Mesodermal cell (in vitro differentiated cells): ENCODE measurements at regions not wholly inside any gene's neighbourhood (a gene's known extent, or its start where the extent isn't known, plus 50 kb on each side); places are given as distances from the start of the nearest gene placed in this dataset.

ENCODE experiments used
- H3K27ac ChIP-seq: 2 replicates; pipeline ENCODE4 v1.7.0; 2013; ENCODE audit warnings: mild to moderate bottlenecking, low read depth, low read length, moderate library complexity; ENCODE audit not compliant: severe bottlenecking
- H3K36me3 ChIP-seq: 2 replicates; pipeline ENCODE4 v1.7.1; 2013; ENCODE audit warnings: mild to moderate bottlenecking, low read length, moderate library complexity; ENCODE audit not compliant: control insufficient read depth, insufficient read depth
- H3K4me1 ChIP-seq: one replicate; pipeline ENCODE4 v1.7.1; 2013; ENCODE audit warnings: mild to moderate bottlenecking, low read length; ENCODE audit not compliant: insufficient read depth, control insufficient read depth, poor library complexity, severe bottlenecking
- H3K4me3 ChIP-seq: 2 replicates; pipeline ENCODE4 v1.7.0; 2013; ENCODE audit warnings: low read length, control low read depth, mild to moderate bottlenecking; ENCODE audit not compliant: insufficient read depth, poor library complexity, severe bottlenecking; ENCODE audit errors: extremely low read depth
- H3K9me3 ChIP-seq: 2 replicates; pipeline ENCODE4 v1.7.1; 2013; ENCODE audit warnings: mild to moderate bottlenecking, low read length, moderate library complexity; ENCODE audit not compliant: control insufficient read depth
- WGBS, 2 experiments: methylation state at CpG; one replicate each; pipeline ENCODE4 v1.1.5; 2013; ENCODE audit warnings: missing lambda C conversion rate in 2 of 2; ENCODE audit not compliant: insufficient coverage in 2 of 2; 5-methylcytosine and 5-hydroxymethylcytosine counted together

DNA sequence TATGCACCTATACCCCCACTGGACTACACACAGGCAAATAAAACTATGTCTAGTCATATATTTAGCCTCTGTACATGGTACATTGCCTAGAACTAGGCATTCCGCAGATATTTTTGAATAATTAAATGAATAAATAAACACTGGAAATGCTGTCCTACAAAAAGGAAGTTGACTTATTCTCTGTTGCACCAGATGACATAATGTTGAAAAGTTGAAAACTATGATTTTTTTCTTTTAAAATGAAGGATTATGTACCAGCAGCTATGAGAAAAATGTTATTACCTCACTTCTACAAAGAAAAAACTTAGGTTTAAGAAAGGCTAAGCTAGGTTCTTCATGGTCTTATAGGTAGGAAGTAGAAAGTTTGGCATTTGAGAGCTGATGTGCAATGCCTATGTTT is 856.6 kb downstream of the METTL15 start:
- Histone ChIP-seq H3K36me3 (no peaks in the 10 kb centered on the region), H3K4me3 (no peak overlapping the region), H3K27ac (no peak overlapping the region), H3K9me3 (no peaks in the 10 kb centered on the region), H3K4me1 (no peaks in the 10 kb centered on the region)
- WGBS, 2 experiments, result no CpG with 5 or more reads among the region's 1 CpG

GRCh38 chr11:28963187-28963586 is 855.0 kb downstream of the METTL15 start:
- Histone ChIP-seq H3K27ac (no peak overlapping the region), H3K4me1 (no peaks in the 10 kb centered on the region), H3K4me3 (no peak overlapping the region), H3K9me3 (no peaks in the 10 kb centered on the region), H3K36me3 (no peaks in the 10 kb centered on the region)
- WGBS, 2 experiments, result 75% methylated on average over 1 of the region's 1 CpG; no CpG with 5 or more reads in 1 of the 2 experiments

- 100% methylated on average over 3 of the region's 5 CpGs for WGBS, 2 experiments
- no peaks in the 10 kb centered on the region for H3K4me1 ChIP-seq
- no peaks in the 10 kb centered on the region for H3K9me3 ChIP-seq
- H3K4me3 ChIP-seq, result no peak overlapping the region
- H3K36me3 ChIP-seq, result no peaks in the 10 kb centered on the region
- no peak overlapping the region for H3K27ac ChIP-seq
These were observed 854.3 kb downstream of the METTL15 start for GRCh38 chr11:28962502-28962901.

DNA sequence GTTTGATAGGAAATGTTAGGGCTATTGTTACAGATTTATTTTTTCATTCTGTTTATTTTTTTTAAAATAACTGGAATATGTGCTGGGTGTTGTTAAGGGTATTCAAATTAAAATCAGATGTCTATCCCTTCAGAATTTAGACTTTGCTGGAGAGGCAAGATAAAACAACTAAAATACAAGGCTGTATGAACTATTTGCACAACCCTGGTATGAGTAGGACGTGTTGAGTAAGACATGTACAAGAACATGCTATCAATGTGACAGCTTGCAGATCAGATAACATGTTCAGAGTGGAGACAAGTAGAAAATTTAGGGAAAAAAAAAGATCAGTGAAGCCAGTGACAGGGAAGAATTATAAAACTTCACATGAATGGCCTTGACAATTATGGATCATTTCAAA is 853.5 kb downstream of the METTL15 start:
- whole genome bisulfite sequencing, 2 experiments, result 67 to 88% methylated on average over 1 of the region's 1 CpG
- H3K36me3 ChIP-seq, result no peaks in the 10 kb centered on the region
- no peaks in the 10 kb centered on the region for H3K4me1 ChIP-seq
- H3K4me3 ChIP-seq, result no peak overlapping the region
- no peak overlapping the region for H3K27ac ChIP-seq
- H3K9me3 ChIP-seq, result no peaks in the 10 kb centered on the region

DNA sequence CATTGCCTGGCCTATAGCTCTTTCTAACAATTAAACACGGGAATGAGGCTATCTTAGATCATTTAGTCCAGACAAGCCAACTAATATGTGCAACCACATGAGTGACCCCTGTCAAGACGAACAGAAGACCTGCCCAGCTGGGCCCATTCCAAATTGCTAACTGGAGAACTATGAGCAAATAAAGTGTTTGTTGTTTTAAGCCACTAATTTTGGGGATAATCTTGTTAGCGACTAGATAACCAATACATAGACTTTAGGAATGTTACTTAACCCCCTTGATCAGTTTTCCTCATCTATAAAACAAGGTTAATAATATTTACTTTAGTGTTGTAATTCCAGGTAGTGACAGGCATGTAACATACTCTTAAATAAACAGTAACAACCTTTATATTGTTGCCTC is 848.3 kb downstream of the METTL15 start:
- no peaks in the 10 kb centered on the region for H3K9me3 ChIP-seq
- no peaks in the 10 kb centered on the region for H3K36me3 ChIP-seq
- WGBS, 2 experiments, result 80 to 100% methylated on average over 1 to 2 of the region's 3 CpGs
- no peaks in the 10 kb centered on the region for H3K4me1 ChIP-seq
- no peak overlapping the region for H3K4me3 ChIP-seq
- no peak overlapping the region for H3K27ac ChIP-seq

DNA sequence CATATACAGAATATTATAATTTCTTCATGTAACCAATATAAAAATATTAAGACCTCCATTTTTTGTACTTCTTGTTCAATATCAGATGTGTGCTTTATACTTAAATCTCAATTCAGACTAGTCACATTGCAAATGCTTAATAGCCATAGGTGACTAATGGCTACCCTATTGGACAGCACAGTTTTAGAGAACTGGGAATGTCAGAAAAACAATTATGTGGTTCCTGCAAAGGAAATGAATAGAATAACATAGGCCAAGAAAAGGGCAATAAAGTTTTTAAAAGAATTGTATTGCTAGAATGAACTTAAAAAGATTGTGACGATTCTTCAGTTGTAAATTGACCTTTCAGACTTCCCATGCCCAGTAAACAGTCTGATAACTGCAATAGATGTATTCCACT is 843.0 kb downstream of the METTL15 start:
- Histone ChIP-seq H3K9me3 (no peaks in the 10 kb centered on the region), H3K4me3 (no peak overlapping the region), H3K36me3 (no peaks in the 10 kb centered on the region), H3K4me1 (no peaks in the 10 kb centered on the region), H3K27ac (no peak overlapping the region)
- no CpG with 5 or more reads among the region's 1 CpG for WGBS, 2 experiments

DNA sequence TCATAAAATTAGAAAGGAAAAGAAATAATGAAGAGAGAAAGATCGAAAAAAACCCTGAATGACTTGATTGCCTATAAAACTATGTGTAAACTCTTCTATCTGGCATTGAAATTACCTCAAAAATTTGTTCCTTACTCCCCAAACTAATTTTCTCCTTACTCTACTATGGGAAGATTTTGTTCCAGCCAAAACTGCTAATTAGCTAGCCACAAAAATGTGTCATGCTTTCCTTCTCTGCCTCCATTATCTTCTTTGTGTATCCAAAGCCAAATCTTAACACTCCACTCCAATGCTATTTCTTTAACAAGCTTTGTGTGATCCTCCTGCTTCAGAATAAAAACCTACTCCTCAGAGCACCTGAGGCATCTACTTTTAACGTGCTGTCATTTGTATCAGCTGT is 831.2 kb downstream of the METTL15 start:
- no peaks in the 10 kb centered on the region for H3K4me1 ChIP-seq
- no CpG with 5 or more reads among the region's 2 CpGs for WGBS, 2 experiments
- H3K4me3 ChIP-seq, result no peak overlapping the region
- H3K27ac ChIP-seq, result no peak overlapping the region
- H3K36me3 ChIP-seq, result no peaks in the 10 kb centered on the region
- no peaks in the 10 kb centered on the region for H3K9me3 ChIP-seq

DNA sequence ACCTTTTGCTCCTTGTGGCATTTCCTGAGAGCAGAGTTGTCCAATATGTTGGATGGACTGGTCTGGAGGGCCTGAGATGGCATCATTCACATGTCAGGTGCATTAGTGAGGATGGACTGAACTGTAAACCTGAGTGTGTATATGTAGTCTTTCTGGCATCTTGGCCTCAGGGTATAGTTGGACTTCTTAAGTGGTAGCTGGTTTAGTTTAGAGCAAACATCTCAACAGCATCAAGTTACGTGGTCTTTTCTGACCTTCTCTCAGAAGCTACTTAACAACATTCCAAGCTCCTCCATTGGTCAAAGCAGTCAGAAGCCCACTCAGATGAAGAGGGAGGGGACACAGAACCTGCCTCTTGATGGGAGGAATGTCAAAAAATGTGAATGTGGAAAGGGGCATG is 829.9 kb downstream of the METTL15 start:
- Histone ChIP-seq H3K9me3 (no peaks in the 10 kb centered on the region), H3K4me1 (no peaks in the 10 kb centered on the region), H3K27ac (no peak overlapping the region), H3K36me3 (no peaks in the 10 kb centered on the region), H3K4me3 (no peak overlapping the region)
- WGBS, 2 experiments, result no CpG with 5 or more reads among the region's 1 CpG

GRCh38 chr11:28932940-28933339 is 824.8 kb downstream of the METTL15 start:
- H3K4me1 ChIP-seq, result no peaks in the 10 kb centered on the region
- no CpG with 5 or more reads among the region's 4 CpGs for WGBS, 2 experiments
- no peak overlapping the region for H3K27ac ChIP-seq
- H3K9me3 ChIP-seq, result no peaks in the 10 kb centered on the region
- no peaks in the 10 kb centered on the region for H3K36me3 ChIP-seq
- H3K4me3 ChIP-seq, result no peak overlapping the region

GRCh38 chr11:28924004-28924403 is 815.8 kb downstream of the METTL15 start:
- H3K4me1 ChIP-seq, result no peaks in the 10 kb centered on the region
- WGBS, 2 experiments, result 87 to 100% methylated on average over 1 to 2 of the region's 2 CpGs

GRCh38 chr11:28922386-28922981 is 814.3 kb downstream of the METTL15 start:
- WGBS, 2 experiments, result 29 to 70% methylated on average over 1 to 2 of the region's 2 CpGs

More at GRCh38 chr11:28924004-28924403, 815.8 kb downstream of the METTL15 start:
- Histone ChIP-seq H3K9me3 (no peaks in the 10 kb centered on the region), H3K4me3 (no peak overlapping the region), H3K36me3 (no peaks in the 10 kb centered on the region), H3K27ac (no peak overlapping the region)

More at GRCh38 chr11:28922386-28922981, 814.3 kb downstream of the METTL15 start:
- no peak overlapping the region for H3K27ac ChIP-seq
- no peak overlapping the region for H3K4me3 ChIP-seq
- no peaks in the 10 kb centered on the region for H3K4me1 ChIP-seq
- H3K36me3 ChIP-seq, result no peaks in the 10 kb centered on the region
- H3K9me3 ChIP-seq, result no peaks in the 10 kb centered on the region
